Gastrocnemius medialis (tissue), 4 donors: ENCODE measurements at regions not wholly inside any gene's neighbourhood (a gene's known extent, or its start where the extent isn't known, plus 50 kb on each side); places are given as distances from the start of the nearest gene placed in this dataset.

ENCODE experiments used
- ATAC-seq, 2 donors: fragments of 150-250 bp; one replicate each; pipeline ENCODE4 v1.9.1; 2016
- DNase-seq, 2 donors: peaks; one replicate each; pipeline ENCODE4 v3.0.0-alpha.2; 2019
- H3K27ac ChIP-seq, 4 donors: fragments of 200-600 bp; sonication (generic); 1 replicate in 1 of 4; 2 replicates in 3 of 4; pipeline ENCODE4 v1.5.1; 2016 to 2018; ENCODE audit warnings: mild to moderate bottlenecking in 2 of 4, moderate library complexity in 1 of 4
- H3K27me3 ChIP-seq, 3 donors: fragments of 200-600 bp; sonication (generic) in 2 of 3; 1 replicate in 1 of 3; 2 replicates in 2 of 3; pipeline versions ENCODE4 v1.5.1 to v1.6.0; 2016 to 2019; ENCODE audit warnings: mild to moderate bottlenecking in 1 of 3, moderate library complexity in 1 of 3
- H3K36me3 ChIP-seq, 2 donors: fragments of 200-600 bp; sonication (generic) in 1 of 2; one replicate each; pipeline ENCODE4 v1.5.1; 2017 to 2018
- H3K4me1 ChIP-seq, 2 donors: fragments of 200-600 bp; sonication (generic) in 1 of 2; one replicate each; pipeline ENCODE4 v1.5.1; 2016 to 2017; ENCODE audit warnings: mild to moderate bottlenecking in 2 of 2
- H3K4me3 ChIP-seq, 4 donors: fragments of 200-600 bp; sonication (generic) in 3 of 4; 1 replicate in 1 of 4; 2 replicates in 3 of 4; pipeline ENCODE4 v1.5.1; 2016 to 2019; ENCODE audit warnings: mild to moderate bottlenecking in 2 of 4
- H3K9me3 ChIP-seq, 3 donors: fragments of 200-600 bp; sonication (generic) in 2 of 3; 1 replicate in 1 of 3; 2 replicates in 2 of 3; pipeline ENCODE4 v1.5.1; 2016 to 2019
- POLR2A ChIP-seq, 2 donors: fragments of 450-650 bp; IDR thresholded peaks; one replicate each; pipeline ENCODE4 v1.6.1; 2017; ENCODE audit warnings: antibody characterized with exemption in 2 of 2, mild to moderate bottlenecking in 2 of 2, moderate library complexity in 2 of 2
- in situ Hi-C, 4 donors: fragments of 200-750 bp; cut with MboI; loops; one replicate each; pipeline versions ENCODE4 v1.15.0 to v1.8.0; 2017; ENCODE audit warnings: low sequenced_read_pairs in 4 of 4
- intact Hi-C: fragments of 100-400 bp; cut with DNase I; formaldehyde crosslinking; loops from one replicate; pipeline ENCODE4 v1.15.1; 2023; ENCODE audit warnings: low total_unique reads
- TF ChIP-seq, protein P1 (sequence below), 5 experiments: fragments of 450-650 bp in 3 of 5; fragments of 200-600 bp in 2 of 5; sonication (generic) in 2 of 5; IDR thresholded peaks in 4 of 5; conservative IDR thresholded peaks in 1 of 5; 1 replicate in 4 of 5; 2 replicates in 1 of 5; pipeline ENCODE4 v1.5.1; 2016 to 2019; ENCODE audit warnings: antibody characterized with exemption in 5 of 5, mild to moderate bottlenecking in 3 of 5, moderate library complexity in 3 of 5

DNA sequence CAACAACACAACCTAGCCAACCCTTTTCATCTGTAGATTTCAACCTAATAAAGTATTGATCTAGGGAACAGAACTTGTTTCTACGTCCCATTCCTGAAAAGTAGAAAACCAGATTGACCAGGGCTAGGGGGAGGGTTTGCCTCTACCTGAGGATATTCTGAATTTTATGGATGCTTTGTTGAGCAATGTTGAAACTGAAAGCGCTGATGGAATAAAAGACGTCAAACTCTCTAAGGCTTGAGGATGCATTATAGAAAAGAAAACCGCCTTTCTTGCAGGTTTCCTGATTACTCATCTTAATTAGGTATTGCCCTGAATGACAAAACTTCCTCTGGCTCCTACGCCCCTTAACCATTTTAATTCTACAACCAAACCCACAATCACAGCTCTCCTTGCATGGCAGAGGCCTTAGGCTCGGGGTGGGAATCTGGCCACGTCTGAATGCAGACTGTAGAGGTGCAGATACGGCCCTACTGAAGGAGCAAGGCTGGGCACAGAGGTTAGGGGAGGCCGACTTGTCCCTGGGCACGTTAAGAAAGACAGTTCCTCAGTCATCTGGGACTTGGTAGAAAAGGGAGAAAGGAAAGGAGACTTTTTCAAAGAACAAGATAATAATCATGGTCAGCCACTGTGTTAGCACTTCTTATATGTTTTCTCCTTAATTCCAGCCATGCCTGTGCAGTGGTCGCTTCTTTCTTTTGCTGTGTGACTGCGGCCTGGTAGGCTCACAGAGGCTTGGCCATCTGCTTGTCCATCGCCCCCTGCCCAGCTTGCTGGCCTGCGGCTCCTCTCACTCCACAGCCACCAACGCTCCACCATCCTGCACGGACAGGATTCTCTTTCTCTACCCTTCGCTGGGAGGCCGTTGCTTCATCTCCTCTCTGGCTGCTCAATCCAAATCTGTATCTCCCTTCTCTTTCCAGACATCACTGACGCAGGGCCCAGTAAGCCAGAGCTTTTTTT is 209.5 kb downstream of the VAPA start:
- ATAC-seq (no peak), DNase-seq (no peak)
- intact Hi-C loops (no loop called here), in situ Hi-C loops (no loop called here)
- Histone ChIP-seq H3K9me3 (no peaks in the 10 kb centered on the region), H3K27me3 (no peaks in the 10 kb centered on the region), H3K27ac (peak overlapping the region; percentile 39 to 71 (median 60)), H3K4me3 (no peak overlapping the region), H3K4me1 (peaks cover 15 to 19% of the 10 kb centered on the region in 2 donors), H3K36me3 (no peaks in the 10 kb centered on the region)
- no peak for TF ChIP-seq POLR2A (IDR thresholded peaks at IDR 0.05)
- TF ChIP-seq, protein P1, sequence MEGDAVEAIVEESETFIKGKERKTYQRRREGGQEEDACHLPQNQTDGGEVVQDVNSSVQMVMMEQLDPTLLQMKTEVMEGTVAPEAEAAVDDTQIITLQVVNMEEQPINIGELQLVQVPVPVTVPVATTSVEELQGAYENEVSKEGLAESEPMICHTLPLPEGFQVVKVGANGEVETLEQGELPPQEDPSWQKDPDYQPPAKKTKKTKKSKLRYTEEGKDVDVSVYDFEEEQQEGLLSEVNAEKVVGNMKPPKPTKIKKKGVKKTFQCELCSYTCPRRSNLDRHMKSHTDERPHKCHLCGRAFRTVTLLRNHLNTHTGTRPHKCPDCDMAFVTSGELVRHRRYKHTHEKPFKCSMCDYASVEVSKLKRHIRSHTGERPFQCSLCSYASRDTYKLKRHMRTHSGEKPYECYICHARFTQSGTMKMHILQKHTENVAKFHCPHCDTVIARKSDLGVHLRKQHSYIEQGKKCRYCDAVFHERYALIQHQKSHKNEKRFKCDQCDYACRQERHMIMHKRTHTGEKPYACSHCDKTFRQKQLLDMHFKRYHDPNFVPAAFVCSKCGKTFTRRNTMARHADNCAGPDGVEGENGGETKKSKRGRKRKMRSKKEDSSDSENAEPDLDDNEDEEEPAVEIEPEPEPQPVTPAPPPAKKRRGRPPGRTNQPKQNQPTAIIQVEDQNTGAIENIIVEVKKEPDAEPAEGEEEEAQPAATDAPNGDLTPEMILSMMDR (IDR thresholded peaks at IDR 0.05 in 4 of 5, conservative IDR thresholded peaks at IDR 0.05 in 1 of 5), result no peak

DNA sequence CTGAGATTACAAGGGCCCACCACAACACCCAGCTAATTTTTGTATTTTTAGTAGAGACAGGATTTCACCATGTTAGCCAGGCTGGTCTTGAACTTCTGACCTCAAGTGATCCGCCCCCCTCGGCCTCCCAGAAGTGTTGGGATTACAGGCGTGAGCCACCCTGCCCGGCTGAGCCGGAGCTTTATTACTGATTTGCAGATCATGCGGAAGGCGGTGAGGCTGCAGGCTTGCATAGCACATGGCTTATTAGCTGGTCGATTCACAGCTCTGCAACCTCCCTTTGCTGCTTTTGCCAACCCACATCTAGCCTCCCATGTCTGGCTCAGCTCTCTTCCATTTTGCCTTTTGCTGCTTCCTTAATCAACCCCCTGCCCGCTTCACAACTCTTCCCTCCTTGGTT is 210.3 kb downstream of the VAPA start:
- Histone ChIP-seq H3K4me3 (no peak overlapping the region), H3K27me3 (no peaks in the 10 kb centered on the region), H3K27ac (no peak overlapping the region), H3K9me3 (no peaks in the 10 kb centered on the region), H3K36me3 (no peaks in the 10 kb centered on the region), H3K4me1 (peaks cover 15 to 19% of the 10 kb centered on the region in 2 donors)
- ATAC-seq (no peak), DNase-seq (no peak)
- intact Hi-C loops, result no loop called here
- in situ Hi-C loops, result no loop called here
- TF ChIP-seq, protein P1 (IDR thresholded peaks at IDR 0.05 in 4 of 5, conservative IDR thresholded peaks at IDR 0.05 in 1 of 5), result no peak
- no peak for TF ChIP-seq POLR2A (IDR thresholded peaks at IDR 0.05)

DNA sequence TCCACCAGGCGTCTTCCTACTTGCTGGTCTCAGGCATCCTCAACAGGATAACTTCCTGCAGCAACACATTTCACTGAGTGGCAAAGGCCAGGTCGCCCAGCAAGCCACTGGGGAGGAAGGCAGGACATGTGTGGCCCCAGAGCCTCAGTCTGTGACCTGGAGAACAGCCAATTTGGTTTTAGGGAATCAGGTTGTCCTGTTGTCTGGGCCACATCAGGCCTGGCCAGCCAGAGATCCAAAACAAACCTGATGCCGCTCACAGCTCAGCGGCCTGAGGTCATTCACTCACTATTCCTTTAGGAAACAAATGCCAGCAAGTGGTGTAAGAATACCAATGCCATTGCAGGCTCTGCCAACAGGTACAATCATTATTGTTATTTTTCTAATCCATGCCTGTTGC is 210.7 kb downstream of the VAPA start:
- no peaks in the 10 kb centered on the region for H3K9me3 ChIP-seq
- in situ Hi-C loops, result no loop called here
- no peak overlapping the region for H3K4me3 ChIP-seq
- TF ChIP-seq POLR2A (IDR thresholded peaks at IDR 0.05), result no peak
- TF ChIP-seq, protein P1 (IDR thresholded peaks at IDR 0.05 in 4 of 5, conservative IDR thresholded peaks at IDR 0.05 in 1 of 5), result no peak
- H3K4me1 ChIP-seq, result peaks cover 15 to 19% of the 10 kb centered on the region in 2 donors
- DNase-seq, result no peak
- no peaks in the 10 kb centered on the region for H3K36me3 ChIP-seq
- H3K27ac ChIP-seq, result no peak overlapping the region
- no peak for ATAC-seq
- intact Hi-C loops, result no loop called here
- H3K27me3 ChIP-seq, result no peaks in the 10 kb centered on the region

DNA sequence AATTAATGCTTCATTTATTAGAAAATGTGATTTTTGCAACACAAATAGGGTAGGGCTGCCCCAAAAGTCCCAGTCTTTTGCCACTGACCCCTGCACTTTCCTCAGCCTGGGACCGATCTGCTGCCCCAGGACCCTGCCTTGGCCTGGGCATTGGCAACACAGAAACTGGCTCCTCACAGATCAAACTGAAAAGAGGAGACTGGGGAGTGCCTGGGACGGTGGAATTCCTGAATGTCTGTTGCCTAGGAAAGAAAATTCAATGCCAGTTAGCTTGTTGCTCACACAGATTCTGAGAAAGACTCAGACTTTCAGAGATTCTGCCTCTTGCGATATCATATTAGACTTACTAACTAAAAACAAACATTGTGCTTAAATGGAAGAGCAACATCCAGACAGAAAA is 211.2 kb downstream of the VAPA start:
- no peak overlapping the region for H3K4me3 ChIP-seq
- TF ChIP-seq, protein P1 (IDR thresholded peaks at IDR 0.05 in 4 of 5, conservative IDR thresholded peaks at IDR 0.05 in 1 of 5), result no peak
- TF ChIP-seq POLR2A (IDR thresholded peaks at IDR 0.05), result no peak
- DNase-seq, result no peak
- no peaks in the 10 kb centered on the region for H3K36me3 ChIP-seq
- H3K27me3 ChIP-seq, result no peaks in the 10 kb centered on the region
- intact Hi-C loops (no loop called here), in situ Hi-C loops (no loop called here)
- no peak for ATAC-seq
- no peaks in the 10 kb centered on the region for H3K9me3 ChIP-seq
- no peak overlapping the region for H3K27ac ChIP-seq
- H3K4me1 ChIP-seq, result peaks cover 15 to 19% of the 10 kb centered on the region in 2 donors
